Skin of body (tissue), 1 donor: ENCODE measurements at regions not wholly inside any gene's neighbourhood (a gene's known extent, or its start where the extent isn't known, plus 50 kb on each side); places are given as distances from the start of the nearest gene placed in this dataset.

ENCODE experiments used
- DNase-seq: peaks from one replicate; lab custom pipeline; 2025; lab: John Stamatoyannopoulos, UW

GRCh38 chr5:93320920-93321445, 260.0 kb downstream of the NR2F1-AS1 start:
- DNase-seq: no peak

DNA sequence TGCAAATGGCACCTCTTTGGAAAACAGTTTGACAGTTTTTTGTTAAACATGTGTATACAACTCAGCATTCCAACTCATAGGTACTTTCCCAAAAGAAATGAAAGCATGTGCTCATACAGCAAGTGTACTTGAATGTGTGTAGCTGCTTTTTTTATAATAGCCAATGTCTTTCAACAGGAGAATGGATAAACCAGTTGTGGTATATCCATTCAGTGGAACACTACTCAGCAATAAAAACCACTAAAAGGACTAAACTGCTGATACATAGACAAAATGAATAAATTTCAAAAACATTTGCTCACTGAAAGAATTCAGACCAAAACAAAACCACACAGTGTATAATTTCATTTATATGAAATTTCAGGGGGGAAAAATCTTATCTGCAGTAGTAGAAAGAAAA, 267.3 kb downstream of the NR2F1-AS1 start:
- DNase-seq: no peak

GRCh38 chr5:93311881-93312280, 269.1 kb downstream of the NR2F1-AS1 start:
- DNase-seq: no peak

GRCh38 chr5:93307557-93307956, 273.5 kb downstream of the NR2F1-AS1 start:
- no peak for DNase-seq

DNA sequence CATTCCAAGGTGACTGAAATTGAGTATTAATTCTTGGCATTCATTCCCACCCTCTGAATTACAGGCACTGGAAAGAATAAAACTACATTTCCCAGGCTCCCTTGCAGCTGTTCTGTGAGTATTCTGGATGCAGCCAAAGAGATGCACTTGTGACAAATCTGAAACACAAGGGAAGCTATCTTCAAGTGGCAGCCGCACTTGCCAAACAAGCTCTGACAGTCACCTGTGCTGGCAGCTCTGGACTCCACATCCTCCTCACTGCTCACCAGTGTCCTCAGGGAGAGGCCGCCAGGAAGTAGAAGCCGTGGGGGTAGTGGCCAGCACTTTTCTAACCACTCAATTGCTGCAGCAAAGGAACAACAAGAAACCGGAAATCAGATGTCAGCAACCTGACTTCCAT, 275.0 kb downstream of the NR2F1-AS1 start:
- no peak for DNase-seq

DNA sequence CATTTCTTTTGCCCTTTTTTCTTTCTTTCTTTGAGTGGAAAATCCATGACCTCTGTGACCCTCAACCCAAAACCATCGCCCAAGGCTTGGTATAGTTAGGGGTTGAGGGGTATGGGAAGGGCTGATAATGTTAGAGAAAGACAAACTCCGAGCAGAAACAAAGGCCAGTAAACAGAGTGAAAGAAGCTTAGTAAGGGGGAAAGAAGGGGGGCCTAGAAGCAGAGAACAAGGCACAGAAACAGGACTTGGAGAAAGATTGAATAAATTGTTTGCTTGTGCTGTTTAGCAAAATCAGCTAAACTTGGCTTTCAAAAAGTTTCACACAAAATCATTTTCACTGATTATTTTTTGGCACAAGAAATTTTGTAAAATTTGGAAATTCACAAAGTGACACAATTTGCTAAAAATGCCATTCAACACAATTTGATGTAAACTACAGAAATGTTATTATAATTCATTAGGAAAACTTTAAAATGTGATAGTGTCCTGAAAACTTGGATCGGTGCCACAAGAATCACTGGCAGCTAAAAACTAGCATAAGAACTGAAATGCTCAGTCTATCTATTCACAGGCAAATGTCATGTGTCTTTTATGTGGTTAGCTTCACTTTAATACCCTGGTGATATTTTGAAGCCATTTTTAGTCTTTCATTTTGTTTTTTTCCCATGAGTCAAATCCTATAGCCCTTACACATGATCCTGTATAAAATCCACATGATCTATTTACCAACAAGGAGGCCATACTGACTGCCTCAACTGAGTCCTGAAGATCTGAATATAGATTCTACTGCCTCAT, 276.4 kb downstream of the NR2F1-AS1 start:
- no peak for DNase-seq

- DNase-seq: no peak
Observed at GRCh38 chr5:93303291-93303691, 277.7 kb downstream of the NR2F1-AS1 start.

DNA sequence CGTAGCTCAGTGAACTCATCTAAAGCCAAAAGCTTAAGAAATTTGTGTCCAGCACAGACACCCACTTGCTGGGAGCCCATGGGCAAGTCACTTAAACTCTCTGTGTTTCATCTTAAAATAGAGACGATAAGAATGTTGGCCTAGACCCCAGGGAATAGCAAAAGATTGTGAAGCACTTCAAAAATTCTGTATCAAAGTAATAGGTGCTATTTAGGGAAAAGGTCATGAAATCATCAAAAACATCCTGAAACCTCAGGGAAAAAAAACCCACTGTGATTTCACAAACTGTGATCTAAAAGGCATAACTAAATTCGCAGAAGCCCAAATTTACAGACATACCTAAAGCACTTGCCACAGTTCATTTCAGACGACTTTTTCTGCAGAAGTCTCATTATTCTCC, 278.3 kb downstream of the NR2F1-AS1 start:
- no peak for DNase-seq

DNA sequence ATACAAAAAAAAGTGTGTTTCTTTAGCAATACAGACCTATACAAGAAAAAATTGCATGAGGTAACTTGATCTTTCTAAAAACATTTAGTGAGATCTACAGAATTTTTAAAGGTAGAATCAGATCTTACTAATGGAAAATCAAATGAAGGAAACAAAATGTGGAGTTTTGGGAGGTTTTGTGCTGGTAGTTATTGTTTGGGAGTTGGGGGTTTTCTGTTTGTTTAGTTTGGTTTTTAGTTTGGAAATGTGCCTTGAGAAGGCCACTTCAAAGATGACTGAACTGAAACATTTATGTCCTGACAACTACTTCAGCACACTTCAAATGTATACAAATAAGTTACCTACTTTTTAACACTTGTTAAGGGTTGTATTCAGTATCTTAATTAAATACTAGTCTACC, 280.1 kb downstream of the NR2F1-AS1 start:
- DNase-seq: no peak

GRCh38 chr5:93300309-93300923, 280.6 kb downstream of the NR2F1-AS1 start:
- DNase-seq: no peak

GRCh38 chr5:93299681-93300308, 281.2 kb downstream of the NR2F1-AS1 start:
- DNase-seq: no peak

DNA sequence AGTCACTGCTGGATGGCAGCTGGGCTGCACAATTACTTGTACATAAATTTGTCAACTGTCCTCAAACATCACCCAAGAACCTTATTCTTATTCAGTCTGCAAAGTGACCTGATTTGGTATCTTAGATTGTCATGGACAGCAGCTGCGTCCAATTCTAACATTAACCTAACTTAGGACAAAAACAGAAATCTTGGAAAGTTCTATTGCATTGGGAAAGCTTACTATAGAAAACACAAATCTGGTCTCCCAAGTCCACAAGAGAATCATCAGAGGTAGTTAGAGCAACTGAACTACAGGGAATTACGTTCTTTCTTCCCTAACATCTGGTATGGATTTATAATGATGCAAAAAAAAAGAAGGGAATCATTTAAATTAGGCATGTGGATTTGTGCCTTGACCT, 283.9 kb downstream of the NR2F1-AS1 start:
- DNase-seq: no peak

- DNase-seq: no peak
Observed at GRCh38 chr5:93296338-93296737, 284.7 kb downstream of the NR2F1-AS1 start.

DNA sequence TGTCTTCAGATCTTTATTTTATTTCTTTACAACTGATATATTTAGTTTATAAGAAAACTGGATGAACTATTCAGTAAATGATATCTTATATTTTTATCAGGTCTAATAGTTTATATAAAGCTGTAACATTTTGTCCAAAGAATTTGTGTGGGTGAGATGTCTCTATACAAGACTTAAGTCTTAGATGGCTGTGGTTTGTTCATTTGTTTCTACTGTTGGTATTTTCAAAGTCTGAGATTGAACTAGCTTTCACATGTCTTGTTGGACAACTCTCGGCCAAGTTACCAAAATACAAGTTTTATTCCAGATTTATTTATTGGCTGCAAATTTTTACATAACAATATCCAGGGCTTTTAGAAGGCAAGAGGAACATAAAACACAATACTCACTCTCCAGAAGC, 286.0 kb downstream of the NR2F1-AS1 start:
- DNase-seq: no peak

DNA sequence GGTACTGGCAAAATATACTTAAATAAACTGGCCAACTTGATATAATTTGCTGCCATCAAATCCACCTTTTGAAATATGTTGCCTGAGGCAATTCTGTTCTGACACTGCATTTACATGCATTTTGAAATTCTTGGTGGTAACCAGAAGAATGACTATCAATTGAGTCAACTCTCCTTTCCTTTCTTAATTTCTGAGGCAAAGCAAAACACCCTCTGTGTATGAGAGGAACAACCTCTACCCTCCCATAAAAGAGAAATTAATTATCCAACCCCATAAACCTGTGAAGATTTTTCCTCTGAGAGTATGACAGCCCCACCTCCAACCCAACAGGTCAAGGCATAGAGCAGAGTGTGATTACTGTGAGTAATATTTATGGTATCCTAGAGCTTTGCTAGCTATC, 286.8 kb downstream of the NR2F1-AS1 start:
- DNase-seq: no peak

- no peak for DNase-seq
Observed at GRCh38 chr5:93289942-93290341, 291.1 kb downstream of the NR2F1-AS1 start.

GRCh38 chr5:93285461-93285860, 295.6 kb downstream of the NR2F1-AS1 start:
- DNase-seq: no peak

- no peak for DNase-seq
Observed at GRCh38 chr5:93281980-93282772, 298.8 kb downstream of the NR2F1-AS1 start.

DNA sequence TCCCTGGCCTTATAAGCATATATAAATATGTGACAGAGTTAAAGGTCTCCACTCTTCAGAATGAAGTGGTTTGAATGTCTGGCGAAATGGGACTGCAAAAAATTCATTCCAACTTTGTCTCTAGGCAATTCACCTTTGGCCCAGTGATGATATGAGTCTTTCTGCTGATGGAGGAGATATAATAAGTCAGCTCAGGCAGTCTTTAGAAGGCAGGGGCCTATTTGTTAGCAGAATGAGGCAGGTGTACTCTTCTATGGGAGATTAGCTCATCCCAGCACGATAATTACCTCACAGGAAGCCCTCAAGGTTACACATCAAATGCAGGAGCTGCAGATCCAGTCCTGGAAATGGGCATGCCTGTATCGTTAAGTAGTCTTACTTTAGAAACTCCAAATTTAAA, 300.5 kb downstream of the NR2F1-AS1 start:
- DNase-seq: no peak

DNA sequence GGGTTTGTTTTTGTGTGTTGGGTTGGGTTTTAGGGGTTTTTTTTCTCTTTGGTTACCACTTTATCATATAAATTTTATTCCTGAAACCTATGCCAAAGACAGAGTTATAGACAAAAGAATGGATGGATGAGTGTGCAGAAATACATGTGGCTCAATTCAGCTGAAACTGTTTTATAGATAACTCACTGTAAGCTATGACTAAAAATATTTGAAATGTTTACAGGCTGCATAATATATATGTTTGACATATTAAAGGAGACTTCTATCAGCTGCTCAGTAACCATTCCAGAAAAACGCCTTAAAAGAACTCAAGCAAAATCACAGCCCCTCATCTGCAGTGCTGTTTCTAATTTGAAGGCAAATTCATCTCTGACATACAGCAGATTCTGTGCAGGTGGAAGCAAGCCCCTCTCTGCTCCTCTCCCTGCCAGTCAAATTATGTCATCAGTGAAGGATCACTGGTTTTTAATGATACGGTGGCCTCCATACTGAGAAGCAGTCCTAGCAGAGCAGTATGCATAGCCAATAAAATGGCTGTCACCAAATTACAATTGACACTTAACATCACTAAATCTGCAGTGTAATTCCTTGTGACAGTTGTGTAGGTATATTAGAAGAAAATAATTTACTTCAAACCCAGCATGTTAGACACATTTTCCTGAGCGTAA, 301.6 kb downstream of the NR2F1-AS1 start:
- no peak for DNase-seq

DNA sequence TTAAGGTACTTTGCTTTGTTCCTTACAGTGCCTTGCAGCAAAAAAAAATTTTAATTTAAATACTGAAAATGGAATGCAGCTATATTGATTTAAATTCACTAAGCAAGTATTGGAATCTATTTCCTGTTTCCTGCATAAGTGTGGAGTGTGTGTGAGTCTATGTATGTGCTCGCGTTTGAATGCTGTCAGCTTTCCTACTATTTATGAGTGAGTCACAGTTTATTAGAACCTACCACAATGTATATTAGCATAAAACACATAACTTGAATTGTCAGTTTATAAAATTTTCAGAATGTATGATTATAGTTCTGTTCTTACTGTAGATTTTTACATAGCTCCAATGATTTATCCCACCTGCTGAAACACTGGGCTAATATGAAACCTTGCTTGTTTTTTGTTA, 302.1 kb downstream of the NR2F1-AS1 start:
- no peak for DNase-seq
